Effector CD4-positive, alpha-beta T cell (primary cell): ENCODE measurements at regions not wholly inside any gene's neighbourhood (a gene's known extent, or its start where the extent isn't known, plus 50 kb on each side); places are given as distances from the start of the nearest gene placed in this dataset.
"Not testable (repeated sequence)": the region's sequence is repeated elsewhere in the genome, so short reads cannot be mapped to it uniquely, and the experiment has no call there.

ENCODE experiments used
- DNase-seq: peaks from one replicate; pipeline ENCODE4 v3.0.0-alpha.2; 2020

DNA sequence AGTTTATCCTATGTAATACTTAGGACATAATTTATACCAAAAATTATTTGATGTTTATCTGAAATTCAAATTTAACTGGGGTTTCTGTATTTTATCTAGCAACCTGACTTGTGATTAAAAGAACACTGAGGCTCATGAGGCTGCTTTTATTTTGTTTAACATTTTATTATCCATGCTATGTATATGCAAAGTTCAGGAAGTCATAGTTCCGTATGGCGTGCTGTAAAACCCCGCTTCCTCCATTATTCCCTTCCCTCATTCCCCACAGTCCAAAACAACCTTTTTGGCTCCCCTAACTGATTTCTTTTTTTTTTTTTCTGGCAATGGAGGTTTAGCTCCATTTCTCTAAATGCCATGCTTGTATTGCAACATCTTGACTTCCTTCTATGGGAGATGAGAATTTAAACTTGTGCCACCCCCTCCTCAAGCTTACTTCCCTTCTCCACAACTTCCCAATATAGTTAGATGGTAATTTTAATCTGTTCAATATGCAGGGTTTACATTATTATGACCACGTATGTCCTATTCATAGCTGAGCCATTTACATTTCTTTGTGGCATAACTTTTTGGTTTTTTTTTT lies 138.0 kb upstream of the DNAH14 start:
- no peak for DNase-seq

DNA sequence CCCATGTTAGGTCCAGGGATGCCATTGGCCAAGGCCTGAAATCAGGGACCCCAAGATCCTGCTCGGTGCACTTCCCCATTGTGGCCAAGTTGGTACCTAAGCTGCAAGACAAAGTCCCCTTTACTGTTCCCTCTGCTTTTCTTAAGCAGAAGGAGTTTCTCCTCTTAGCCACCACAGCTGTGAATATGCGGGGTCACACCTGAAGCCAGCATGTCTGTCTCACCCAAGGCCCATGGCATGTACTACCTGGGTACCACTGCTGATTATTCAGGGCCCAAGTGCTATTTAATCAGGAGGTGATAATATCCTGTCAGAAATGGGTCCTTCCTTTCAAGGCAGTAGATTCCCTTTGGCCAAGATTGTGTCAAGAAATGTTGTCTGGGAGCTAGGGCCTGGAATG lies 133.9 kb upstream of the DNAH14 start:
- DNase-seq, result no peak

DNA sequence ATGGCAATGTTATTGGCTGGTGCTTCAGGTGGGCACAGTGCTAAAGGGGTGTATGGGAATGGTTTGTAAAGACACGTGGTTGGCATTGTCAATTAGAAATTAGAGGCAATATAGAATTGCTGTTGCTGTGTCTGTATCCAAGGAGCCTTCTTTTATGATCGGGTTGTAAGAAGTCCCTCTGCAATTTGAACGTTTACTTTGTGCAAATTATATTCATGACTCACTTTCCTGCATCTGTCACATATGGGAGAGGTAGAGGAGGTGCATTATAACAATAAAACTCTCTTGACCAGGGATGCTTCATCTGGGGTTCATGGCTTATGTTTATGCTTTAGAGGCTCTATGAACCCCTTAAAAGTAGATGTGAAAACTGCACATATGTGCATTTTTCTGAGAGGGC lies 130.4 kb upstream of the DNAH14 start:
- no peak for DNase-seq

DNA sequence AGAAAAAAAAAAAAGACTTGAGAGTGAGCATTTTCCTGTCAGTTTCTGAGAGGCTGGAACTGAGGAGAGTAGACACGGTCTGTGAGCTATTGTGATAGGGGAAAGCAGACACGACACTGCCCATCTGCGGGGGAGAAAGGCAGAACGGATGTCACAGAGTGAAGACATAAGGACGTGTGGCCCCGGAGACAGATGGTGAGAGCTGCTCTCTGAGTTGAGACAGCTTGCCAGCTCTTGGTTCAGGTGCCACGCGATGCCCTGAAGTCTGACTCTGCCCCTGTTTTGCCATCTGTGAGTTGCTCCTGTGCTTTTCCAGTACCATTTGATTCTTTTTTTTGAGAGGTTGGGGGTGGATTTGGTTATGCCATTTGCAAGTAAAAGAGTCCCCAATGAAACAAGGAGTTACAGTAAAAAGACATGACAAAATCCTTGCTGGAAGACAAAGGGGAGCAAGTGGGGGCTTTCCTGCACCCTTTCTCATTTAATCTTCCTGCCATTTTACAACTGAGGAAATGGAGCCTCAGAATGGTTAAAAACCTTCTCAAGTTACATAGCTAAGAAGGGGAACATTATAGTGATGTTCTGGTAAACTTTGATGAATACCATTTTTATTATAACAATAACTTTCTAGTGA lies 128.9 kb upstream of the DNAH14 start:
- DNase-seq, result no peak

DNA sequence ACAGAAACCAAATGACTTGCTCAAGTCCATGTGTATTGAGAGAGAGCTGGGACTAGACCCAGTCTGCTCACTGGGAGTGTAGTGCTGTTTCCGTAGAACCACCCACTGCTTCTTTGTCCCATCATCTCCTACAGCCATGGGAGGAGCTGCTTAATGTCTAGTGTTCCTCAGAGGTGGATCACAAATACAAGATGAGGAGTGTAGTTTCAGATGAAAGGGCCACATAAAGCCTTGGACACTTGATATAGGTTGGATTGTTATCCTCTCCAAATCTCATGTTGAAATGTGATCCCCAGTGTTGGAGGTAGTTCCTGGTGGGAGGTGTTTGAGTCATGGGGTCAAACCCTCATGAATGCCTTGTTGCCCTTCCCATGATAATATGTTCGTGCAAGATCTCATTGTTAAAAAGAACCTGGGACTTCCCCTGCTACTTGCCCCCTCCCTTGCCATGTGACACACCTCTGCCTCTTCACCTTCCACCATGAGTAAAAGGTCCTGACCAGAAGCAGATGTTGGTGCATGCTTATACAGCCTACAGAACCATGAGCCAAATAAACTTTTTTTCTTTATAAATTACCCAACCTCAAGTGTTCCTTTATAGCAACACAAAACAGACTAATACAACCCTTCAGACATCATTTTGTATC lies 127.5 kb upstream of the DNAH14 start:
- no peak for DNase-seq

DNA sequence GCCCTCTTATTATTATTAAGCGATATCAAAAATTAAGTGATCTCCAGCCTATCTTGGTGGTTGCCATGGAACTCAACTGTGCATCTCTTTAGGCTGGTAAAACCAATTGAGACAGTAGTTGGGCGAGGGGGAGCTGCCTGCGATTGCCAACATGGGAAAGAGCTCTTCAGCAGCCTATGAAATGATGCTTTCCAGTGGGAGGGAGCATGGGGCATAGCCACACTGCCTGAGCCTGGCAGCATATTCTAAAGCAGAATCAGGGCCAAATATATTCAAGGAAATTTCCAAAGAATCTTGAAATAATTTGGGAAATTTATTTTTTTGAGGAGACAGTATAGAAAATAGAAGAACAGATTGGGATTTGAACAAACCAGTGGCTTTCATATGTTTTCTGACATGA lies 126.9 kb upstream of the DNAH14 start:
- no peak for DNase-seq

DNA sequence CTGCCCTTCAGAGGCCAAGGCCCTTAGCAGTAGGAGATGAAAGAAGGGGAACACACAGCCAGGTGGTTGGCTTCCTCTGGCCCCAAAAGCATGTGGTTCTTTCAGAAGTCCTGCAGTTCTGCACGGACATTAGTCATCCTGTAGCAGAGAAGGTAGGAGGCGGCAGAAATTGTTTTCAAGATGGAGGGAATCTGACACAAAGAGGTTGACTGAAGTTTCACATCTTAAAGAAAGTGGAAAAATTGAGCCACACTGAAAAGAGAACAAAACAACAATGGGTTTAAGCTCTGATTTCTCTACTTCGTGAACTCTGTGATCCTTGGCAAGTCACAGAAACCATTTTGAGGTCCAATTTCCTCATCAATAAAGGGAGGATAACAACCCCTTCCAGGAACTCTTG lies 125.3 kb upstream of the DNAH14 start:
- DNase-seq, result no peak

DNA sequence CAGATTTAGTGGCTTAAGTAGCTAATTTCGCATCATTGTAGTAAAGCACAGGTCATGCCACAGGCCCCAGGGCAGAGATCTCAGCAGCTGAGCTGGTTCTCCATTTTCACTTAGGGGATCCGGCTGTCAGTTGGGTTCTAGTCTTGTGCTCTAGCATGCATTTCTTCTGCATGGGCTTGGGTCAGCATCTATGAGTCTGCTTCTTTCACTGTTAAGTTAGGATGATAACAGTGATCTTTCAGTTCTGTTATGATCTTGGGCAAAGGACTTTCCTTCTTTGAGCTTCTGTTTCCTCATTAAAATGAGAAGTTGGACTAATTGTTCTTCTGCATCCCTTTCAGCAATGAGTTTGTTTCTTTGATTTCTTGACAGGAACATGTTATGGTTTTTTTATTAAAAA lies 123.6 kb upstream of the DNAH14 start:
- no peak for DNase-seq

DNA sequence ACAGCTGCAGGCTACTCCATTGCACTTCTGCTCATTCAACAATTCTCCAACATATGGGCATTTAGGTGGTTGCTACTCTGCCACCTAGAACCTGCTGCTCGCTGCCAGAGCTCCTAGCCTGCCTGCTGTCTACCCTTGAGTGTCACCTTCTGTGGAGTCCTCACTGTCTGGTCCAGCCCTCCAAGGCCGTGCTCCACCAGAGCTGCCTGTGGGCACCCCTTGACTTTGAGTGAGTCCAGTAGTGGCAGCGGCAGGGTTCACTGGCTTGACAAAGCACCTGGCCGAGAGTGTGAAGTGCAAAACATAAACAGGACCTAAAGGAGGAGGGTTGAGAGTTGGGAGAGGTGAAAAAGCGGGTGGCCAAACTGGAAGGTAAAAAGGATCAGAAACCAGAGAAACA lies 120.3 kb upstream of the DNAH14 start:
- no peak for DNase-seq

DNA sequence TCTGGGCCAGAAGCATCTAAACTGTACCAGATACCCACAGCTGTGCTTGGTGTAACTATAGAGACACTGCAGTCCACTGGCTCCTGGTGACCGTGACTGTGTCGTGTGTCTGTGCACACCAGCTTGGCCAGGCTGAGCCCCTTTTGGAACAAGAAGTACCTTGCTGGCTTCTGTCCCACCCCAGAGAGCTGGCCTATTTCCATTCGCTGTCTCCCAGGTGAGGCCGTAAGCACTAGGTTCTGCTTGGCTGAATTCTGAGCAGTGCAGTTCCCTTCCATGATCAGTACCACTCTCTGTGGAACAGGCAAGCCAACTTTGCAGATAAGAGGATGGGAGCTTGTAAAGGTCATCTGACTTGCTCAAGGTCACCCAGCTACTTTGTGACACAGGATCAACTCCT lies 119.9 kb upstream of the DNAH14 start:
- DNase-seq, result no peak

DNA sequence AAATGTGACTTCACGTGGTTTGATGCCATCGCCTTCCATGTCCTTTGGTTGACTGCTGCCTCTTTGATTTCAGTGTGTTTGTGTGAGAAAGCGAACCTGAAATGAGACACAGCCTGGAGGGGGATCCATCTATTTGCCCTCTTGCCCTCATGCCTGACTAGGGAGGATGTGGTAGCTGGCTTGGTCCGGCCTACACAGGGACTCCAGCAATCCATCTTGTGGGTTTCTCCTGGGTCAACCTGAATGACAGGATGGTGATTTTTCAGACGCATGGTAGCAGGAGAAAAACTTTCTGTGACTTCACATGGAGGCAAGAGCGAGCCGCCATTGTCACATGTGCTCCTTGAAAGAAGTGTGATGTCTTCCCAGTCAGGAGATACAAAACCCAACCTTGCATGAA lies 117.9 kb upstream of the DNAH14 start:
- DNase-seq, result no peak

DNA sequence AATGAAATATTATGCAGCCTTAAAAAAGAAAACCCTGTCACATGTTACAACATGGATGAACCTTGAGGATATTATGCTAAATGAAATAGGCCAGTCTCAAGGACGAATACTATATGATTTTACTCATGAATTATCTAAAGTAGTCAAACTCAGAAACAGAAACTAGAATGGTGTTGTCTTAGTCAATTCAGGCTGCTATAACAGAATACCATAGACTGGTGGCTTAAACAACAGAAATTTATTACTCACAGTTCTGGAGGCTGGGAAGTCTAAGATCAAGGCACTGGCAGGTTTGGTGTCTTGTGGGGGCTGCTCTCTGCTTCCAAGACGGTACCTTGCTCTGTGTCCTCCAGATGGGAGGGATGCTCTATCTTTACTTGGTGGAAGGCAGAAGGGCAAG lies 113.8 kb upstream of the DNAH14 start:
- DNase-seq, result no peak

DNA sequence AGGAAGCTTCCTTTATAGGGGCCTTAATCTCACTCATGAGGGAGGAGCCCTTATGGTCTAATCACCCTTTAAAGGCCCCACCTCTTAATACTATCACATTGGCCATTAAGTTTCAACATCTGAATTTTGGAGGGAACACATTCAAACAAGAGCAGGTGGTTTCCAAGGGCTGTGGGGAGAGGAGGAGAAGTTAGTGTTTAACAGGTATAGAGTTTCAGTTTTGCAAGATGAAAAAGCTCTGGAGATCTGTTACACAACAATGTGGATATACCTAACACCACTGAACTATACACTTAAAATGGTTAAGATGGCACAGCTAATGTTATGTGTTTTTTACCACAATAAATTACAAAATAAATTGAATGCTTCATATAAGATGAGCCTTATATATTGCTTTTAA lies 113.4 kb upstream of the DNAH14 start:
- no peak for DNase-seq

DNA sequence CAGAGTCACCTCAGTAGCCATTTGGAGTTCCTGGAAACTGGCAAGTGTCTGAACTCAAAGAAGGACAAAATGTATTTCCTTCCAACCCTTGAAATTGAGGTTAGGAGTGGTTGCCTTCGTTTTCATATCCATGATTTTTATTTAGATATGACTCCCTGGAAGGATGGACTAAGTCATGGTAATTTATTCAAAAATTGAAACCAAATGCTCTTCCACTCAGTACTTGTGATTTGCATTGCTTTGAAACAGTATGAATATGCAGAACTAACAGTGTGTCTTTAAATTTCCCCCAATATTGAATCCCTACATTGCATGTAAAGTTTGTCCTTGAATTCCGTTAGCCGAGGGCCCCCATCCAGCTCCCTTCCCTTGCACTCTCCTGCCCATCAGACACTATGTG lies 112.1 kb upstream of the DNAH14 start:
- DNase-seq, result no peak

DNA sequence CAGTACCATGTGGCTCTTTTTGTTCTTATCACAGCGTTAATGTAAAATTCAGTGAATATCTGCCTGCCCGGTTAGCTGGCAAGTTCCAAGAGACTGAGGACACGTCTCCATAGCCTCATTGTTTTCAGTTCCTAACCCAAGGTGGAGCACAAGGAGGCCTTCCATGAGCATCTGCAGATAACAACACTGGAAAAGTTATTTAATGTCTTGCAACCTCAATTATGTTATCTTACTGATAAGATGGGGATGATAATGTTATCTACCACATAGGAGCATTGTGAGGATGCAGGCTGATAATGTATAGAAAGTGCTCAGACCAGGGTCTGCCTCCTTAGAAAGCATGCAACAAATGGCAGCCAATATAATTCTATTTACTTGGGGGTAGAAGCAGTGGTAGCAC lies 109.6 kb upstream of the DNAH14 start:
- no peak for DNase-seq

DNA sequence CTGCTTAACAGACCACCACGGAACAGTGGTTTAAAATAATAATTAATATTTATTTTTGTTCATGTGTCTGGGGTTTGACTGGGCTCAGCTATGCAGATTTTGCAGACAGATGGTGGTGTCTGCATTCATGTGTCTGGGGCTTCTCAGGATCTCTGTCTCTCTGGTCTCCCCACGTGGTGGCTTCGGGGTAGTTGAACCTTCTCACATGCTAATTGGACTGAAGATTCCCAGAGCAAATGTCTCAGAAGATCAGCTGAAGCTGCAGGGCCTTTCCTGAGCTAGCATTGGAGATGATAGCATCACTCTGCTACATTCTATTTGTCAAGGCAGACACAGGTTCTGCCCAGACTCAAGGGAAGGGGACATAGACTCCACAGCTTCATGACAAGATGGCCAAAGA lies 109.1 kb upstream of the DNAH14 start:
- DNase-seq, result no peak

DNA sequence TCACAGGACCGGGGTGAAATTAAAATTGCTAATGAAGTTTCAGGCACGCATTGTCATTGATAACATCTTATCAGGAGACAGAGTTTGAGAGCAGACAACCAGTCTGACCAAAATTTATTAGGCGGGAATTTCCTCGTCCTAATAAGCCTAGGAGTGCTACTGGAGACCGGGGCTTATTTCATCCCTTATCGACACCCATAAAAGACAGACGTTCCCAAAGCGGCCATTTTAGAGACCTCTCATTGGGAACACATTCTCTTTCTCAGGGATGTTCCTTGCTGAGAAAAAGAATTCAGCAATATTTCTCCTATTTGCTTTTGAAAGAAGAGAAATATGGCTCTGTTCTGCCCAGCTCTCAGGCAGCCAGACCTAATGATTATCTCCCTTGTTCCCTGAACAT lies 107.7 kb upstream of the DNAH14 start:
- not testable (repeated sequence) for DNase-seq

DNA sequence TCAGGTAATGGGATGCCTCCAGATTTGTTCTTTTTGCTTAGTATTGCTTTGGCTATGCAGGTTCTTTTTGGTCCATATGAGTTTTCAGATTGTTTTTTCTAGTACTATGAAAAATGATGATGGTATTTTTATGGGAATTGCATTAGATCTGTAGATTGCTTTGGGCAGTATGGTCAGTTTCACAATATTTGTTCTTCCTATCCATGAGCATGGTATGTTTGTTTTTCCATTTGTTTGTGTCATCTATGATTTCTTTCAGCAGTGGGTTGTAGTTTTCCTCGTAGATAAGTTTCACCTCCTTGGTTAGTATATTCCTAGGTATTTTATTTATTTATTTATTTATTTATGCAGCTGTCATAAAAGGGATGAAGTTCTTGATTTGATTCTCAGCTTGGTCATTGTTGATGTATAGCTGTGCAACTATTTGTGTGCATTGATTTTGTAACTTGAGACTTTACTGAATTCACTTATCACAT lies 103.9 kb upstream of the DNAH14 start:
- DNase-seq, result no peak

DNA sequence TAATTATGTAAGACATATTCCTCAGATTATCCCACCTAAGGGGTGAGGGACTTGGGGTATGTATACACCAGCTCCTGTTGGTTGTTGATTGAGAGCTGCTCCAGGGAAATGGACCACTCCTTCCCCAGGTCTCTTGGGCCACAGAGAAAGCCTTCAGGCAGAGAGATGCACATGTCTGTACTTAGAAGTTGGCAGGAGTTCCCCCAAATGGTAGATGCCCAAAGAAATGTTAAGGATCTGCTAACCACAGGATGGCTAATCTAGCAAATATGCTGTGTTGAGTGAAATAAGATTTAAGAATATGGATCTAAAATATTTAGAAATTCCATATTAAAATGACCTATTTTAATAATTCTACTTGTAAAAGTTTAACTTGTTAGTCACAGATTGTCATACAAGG lies 100.8 kb upstream of the DNAH14 start:
- no peak for DNase-seq

DNA sequence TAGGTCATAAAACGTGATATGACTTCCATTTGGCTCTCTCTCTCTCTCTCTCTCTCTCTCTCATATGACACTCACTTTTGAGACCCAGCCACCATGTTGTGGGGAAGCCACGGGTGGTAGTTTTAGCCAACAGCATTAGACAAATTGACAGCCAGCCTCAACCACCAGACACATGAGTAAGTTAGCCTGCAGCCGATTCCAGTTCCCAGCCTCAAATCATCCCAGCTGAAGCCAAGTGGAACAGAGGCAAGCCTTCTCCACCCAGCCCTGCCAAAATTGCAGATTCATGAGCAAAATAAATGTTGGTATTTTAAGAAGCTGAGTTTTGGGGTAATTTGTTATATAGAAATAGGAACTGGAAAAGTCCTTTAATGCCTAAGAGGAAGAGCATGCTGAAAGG lies 98.0 kb upstream of the DNAH14 start:
- no peak for DNase-seq

DNA sequence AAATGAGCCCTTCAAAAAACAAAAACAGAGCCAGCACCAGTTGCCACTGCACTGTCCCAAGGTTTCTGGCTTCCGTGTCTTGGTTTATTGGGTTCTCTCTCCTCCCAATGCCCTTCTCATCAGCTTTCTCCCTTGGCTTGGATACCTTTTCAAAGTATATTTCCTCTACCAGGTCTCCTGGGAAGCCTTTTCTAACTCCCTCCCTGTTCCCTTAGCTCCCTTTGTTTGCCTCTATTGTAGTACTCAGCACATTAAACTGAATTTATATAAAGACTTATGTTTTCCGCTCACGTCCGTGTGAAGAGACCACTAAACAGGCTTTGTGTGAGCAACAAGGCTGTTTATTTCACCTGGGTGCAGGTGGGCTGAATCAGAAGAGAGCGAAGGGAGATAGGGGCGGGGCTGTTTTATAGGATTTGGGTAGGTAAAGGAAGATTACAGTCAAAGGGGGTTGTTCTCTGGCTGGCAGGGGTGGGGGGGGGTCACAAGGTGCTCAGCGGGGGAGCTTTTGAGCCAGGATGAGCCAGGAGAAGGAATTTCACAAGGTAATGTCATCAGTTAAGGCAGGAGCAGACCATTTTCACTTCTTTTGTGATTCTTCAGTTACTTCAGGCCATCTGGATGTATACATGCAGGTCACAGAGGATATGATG lies 89.7 kb upstream of the DNAH14 start:
- not testable (repeated sequence) for DNase-seq

DNA sequence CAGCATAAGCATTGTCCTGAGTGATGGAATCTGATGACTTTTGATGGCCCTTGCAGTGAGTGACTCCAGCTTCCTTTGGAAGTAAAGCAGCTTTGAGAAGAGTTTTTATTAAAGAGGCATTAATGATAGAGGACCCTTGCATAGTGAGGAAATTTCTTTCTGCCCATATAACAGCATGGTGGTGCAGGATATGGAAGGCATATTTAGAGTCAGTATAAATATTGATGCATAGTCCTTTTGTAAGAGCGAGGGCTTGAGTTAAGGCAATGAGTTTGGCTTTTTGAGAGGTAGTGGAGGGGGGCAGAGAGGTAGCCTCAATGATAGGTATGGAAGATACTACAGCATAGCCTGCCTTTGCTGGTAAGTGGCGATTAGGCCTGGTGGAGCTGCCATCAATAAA lies 87.7 kb upstream of the DNAH14 start:
- not testable (repeated sequence) for DNase-seq

DNA sequence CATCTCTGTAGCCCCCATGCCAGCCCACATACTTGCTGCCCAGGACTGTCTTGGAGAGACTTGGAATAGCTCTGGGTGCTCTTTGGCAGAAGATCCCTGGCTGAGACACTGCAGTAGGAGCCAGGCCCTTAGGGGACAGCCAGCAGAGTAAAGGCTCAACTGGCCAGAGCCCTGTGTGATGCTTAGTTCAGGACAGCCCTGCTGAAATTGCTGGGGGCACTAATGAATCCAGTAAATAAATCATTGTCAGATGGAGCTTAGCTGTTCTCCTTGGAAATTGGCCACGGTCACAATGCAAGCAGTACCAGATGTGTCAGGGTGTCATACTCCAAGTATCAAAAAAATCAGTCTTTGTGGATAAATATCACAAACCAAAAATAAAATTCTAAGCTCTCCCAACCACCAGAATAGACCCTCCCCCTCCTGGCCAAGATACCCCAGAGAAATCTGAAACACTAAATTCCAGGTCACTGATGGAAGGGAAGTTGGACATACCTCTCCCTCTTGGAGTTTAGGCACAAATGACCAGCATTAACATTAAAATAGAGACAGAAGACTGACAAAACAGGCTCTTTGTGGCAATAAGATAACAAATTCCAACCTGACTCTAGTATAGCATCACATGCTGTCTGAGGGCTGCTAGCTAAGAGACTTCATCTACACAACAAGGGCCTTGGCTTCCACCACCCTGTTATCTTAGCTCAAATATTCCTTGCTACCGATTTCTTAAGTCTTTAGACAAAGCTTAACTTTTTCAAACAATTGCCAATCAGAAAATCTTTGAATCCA lies 83.2 kb upstream of the DNAH14 start:
- DNase-seq, result no peak
